ENCODE measurements at regions not wholly inside any gene's neighbourhood (a gene's known extent, or its start where the extent isn't known, plus 50 kb on each side); places are given as distances from the start of the nearest gene placed in this dataset.

- H3K27ac Mint-ChIP-seq (ENCODE audit: unreplicated experiment): no peak overlapping the region
- no peak overlapping the region for H3K4me3 Mint-ChIP-seq (ENCODE audit: unreplicated experiment)
- H3K27me3 Mint-ChIP-seq (ENCODE audit: low read depth): peaks cover 4% of the 10 kb centered on the region
- H3K36me3 Mint-ChIP-seq (ENCODE audit: low read depth): no peaks in the 10 kb centered on the region
- peaks cover 2% of the 10 kb centered on the region for H3K9me3 Mint-ChIP-seq (ENCODE audit: low read depth)
- no peak for DNase-seq (ENCODE audit: low spot score)
- TF ChIP-seq CTCF (IDR thresholded peaks at IDR 0.05): no peak
- no peaks in the 10 kb centered on the region for H3K4me1 Mint-ChIP-seq (ENCODE audit: low read depth)
Measured at GRCh38 chr4:111871802-111872201, 273.5 kb upstream of the FAM241A start.

- no peaks in the 10 kb centered on the region for H3K4me1 Mint-ChIP-seq (ENCODE audit: low read depth)
- no peak overlapping the region for H3K27ac Mint-ChIP-seq (ENCODE audit: unreplicated experiment)
- no peak for TF ChIP-seq CTCF (IDR thresholded peaks at IDR 0.05)
- H3K27me3 Mint-ChIP-seq (ENCODE audit: low read depth): peaks cover 11% of the 10 kb centered on the region
- H3K4me3 Mint-ChIP-seq (ENCODE audit: unreplicated experiment): no peak overlapping the region
- no peak for DNase-seq (ENCODE audit: low spot score)
- no peaks in the 10 kb centered on the region for H3K36me3 Mint-ChIP-seq (ENCODE audit: low read depth)
- H3K9me3 Mint-ChIP-seq (ENCODE audit: low read depth): no peaks in the 10 kb centered on the region
Measured at GRCh38 chr4:111873801-111874200, 271.5 kb upstream of the FAM241A start.

- DNase-seq (ENCODE audit: low spot score): no peak
- no peaks in the 10 kb centered on the region for H3K36me3 Mint-ChIP-seq (ENCODE audit: low read depth)
Measured at GRCh38 chr4:111879539-111879938, 265.7 kb upstream of the FAM241A start.

GRCh38 chr4:111880116-111880515, 265.1 kb upstream of the FAM241A start:
- Mint-ChIP-seq H3K27me3 (ENCODE audit: low read depth) (peaks cover 9% of the 10 kb centered on the region), H3K4me3 (ENCODE audit: unreplicated experiment) (no peak overlapping the region), H3K27ac (ENCODE audit: unreplicated experiment) (no peak overlapping the region), H3K36me3 (ENCODE audit: low read depth) (no peaks in the 10 kb centered on the region), H3K9me3 (ENCODE audit: low read depth) (no peaks in the 10 kb centered on the region), H3K4me1 (ENCODE audit: low read depth) (no peaks in the 10 kb centered on the region)
- TF ChIP-seq CTCF (IDR thresholded peaks at IDR 0.05): no peak
- DNase-seq (ENCODE audit: low spot score): no peak

More at GRCh38 chr4:111879539-111879938, 265.7 kb upstream of the FAM241A start:
- H3K4me3 Mint-ChIP-seq (ENCODE audit: unreplicated experiment): no peak overlapping the region
- H3K27ac Mint-ChIP-seq (ENCODE audit: unreplicated experiment): no peak overlapping the region
- no peaks in the 10 kb centered on the region for H3K9me3 Mint-ChIP-seq (ENCODE audit: low read depth)
- peaks cover 8% of the 10 kb centered on the region for H3K27me3 Mint-ChIP-seq (ENCODE audit: low read depth)
- H3K4me1 Mint-ChIP-seq (ENCODE audit: low read depth): no peaks in the 10 kb centered on the region
- TF ChIP-seq CTCF (IDR thresholded peaks at IDR 0.05): no peak

- no peak for TF ChIP-seq CTCF (IDR thresholded peaks at IDR 0.05)
- no peaks in the 10 kb centered on the region for H3K9me3 Mint-ChIP-seq (ENCODE audit: low read depth)
- no peak overlapping the region for H3K4me3 Mint-ChIP-seq (ENCODE audit: unreplicated experiment)
- no peaks in the 10 kb centered on the region for H3K36me3 Mint-ChIP-seq (ENCODE audit: low read depth)
- H3K4me1 Mint-ChIP-seq (ENCODE audit: low read depth): no peaks in the 10 kb centered on the region
- peaks cover 6% of the 10 kb centered on the region for H3K27me3 Mint-ChIP-seq (ENCODE audit: low read depth)
- no peak for DNase-seq (ENCODE audit: low spot score)
- no peak overlapping the region for H3K27ac Mint-ChIP-seq (ENCODE audit: unreplicated experiment)
Measured at GRCh38 chr4:111883557-111883999, 261.7 kb upstream of the FAM241A start.
